GM19467 (cell line): ENCODE measurements at regions not wholly inside any gene's neighbourhood (a gene's known extent, or its start where the extent isn't known, plus 50 kb on each side); places are given as distances from the start of the nearest gene placed in this dataset.
"Not testable (repeated sequence)": the region's sequence is repeated elsewhere in the genome, so short reads cannot be mapped to it uniquely, and the experiment has no call there.

Experiments used
- ATAC-seq: cut with Tn5 transposase; IDR thresholded peaks from one replicate; pipeline ENCODE4 v1.9.1; 2021; ENCODE audit warnings: mild to moderate bottlenecking, moderate library complexity; ENCODE audit not compliant: unreplicated experiment

GRCh38 chr11:56883371-56883987 is 105.2 kb upstream of the OR5AK2 start:
- no peak for ATAC-seq

DNA sequence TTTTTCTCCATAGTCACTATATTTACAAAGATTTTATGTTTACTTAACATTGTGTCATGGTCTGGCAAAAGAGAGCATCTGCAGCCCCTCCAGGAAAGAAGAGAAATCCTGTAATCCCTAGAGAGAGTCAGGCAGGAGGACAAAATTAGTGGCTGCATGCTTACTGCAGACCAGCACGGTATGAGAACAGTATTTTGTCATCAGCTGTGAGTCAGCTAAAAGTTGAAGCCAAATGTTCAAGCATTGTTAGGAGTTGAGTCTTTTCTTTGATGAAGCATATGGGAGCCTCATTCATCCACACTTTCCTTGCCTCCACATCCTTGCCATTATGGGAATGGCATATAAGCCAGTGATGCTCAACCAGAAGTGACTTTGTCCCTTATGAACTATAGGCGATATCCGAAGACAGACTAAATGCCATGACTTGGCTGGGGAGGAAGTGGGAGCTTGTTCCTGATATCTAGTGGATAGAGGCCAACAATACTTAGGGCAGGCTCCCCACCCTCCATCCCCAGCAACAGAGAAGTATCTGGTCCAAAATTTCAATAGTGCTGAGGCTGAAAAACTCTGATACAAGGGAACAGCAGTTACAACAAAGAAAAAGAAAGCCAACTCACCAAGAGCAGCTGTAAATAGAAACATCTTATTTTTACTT is 112.0 kb upstream of the OR5AK2 start:
- ATAC-seq, result no peak

GRCh38 chr11:56855217-56855616 is 106.7 kb upstream of the OR9G4 start:
- ATAC-seq, result no peak

DNA sequence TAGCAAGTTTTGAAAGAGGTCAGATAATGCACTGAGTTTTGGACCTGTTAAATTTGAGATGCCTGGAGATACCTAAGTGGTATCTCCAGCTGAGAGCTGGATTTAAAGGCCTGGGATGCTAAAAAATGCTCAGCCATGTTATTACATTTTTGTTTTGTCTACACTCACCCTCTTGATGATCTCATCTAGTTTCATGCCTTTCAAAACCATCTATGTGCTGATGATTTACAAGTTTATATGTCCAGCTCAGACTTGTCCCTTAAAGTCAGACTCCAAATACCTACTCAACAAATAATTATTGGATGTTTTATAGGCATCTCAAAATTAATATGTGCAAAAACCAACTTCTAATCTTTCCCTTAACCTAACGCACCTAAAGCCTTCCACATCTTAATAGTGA is 103.6 kb upstream of the OR9G4 start:
- ATAC-seq, result no peak

GRCh38 chr11:56849852-56850251 is 101.4 kb upstream of the OR9G4 start:
- no peak for ATAC-seq

- ATAC-seq, result no peak
Observed at GRCh38 chr11:56849250-56849649, 100.8 kb upstream of the OR9G4 start.

DNA sequence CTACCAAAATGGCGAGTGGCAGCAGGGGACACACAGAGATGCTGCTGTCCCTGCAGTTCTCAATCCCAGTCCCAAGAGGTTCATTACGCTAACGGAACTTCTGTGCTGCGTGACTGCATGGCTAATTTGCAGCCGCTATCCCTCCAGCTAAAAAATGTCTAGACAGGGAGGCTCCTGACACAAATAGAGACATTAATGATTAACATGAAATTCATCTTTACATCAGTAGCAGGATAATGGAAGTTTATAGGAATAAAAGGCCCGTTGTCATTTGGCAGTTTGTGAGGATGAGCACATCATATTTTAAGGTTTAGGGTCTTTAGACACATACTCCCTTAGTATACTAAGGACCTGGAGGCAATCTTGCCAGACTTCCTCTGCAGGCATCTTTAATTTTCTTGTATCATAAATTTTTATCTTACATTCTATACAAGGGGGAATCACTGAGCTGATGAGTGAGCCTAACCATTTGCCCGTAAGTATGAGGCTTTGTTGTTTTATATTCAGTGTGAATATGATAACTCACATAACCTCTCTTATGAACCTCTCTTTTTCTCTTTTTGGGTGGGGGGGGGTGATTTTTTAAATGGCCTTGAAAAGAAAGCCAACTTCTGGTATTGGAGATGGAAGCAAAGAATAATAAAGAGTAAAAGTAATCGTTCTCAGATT is 99.8 kb upstream of the OR9G4 start:
- ATAC-seq, result no peak

- ATAC-seq, result no peak
Observed at GRCh38 chr11:56846631-56847576, 98.4 kb upstream of the OR9G4 start.

- ATAC-seq, result no peak
Observed at GRCh38 chr11:56845121-56845732, 96.7 kb upstream of the OR9G4 start.

DNA sequence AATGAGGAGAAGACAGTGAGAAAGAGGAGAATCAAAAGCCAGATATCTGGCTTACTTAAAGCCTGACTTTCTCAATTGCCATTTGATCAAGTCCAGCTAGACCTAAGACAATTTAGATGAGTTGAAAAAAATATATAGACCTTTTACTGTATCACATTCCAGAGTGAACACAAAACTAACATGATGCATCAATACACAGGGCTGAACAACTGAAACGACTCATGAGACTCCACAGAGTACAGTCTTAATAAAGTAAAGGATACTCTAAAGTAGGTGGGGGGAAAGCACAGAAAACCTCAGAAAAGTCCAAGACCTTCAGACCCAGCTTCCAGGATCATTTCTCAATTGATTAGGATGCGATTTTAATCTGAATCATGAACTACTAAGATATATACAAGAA is 95.3 kb upstream of the OR9G4 start:
- ATAC-seq, result no peak

GRCh38 chr11:56842814-56843794 is 94.6 kb upstream of the OR9G4 start:
- no peak for ATAC-seq

DNA sequence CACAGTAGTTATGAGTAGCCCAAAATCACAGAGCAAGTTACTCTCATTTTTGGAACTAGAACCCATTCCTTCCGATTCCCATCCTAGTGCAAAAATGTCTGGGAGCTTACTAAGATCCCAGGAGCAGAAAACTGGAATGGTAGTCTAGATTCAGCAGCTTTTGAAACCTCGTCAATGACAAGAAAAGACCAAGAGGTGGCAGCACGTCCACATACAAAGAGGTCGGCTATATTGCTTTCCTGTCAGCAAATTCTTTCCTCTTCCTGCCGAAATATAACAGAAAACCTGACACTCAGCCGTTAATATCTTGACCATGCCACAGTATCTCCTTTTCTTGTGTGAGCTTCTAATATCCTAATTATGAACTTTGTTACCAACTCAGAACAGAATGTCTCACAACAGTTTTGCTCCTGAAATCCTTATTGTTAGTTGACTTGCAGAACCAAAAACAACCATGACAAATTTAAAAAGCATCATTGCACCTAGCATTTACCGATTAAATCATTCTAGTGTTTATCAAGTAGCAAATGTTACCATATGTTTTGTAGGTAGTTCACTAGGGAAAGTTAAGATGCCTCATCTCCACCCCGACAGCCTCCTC is 92.8 kb upstream of the OR9G4 start:
- no peak for ATAC-seq

DNA sequence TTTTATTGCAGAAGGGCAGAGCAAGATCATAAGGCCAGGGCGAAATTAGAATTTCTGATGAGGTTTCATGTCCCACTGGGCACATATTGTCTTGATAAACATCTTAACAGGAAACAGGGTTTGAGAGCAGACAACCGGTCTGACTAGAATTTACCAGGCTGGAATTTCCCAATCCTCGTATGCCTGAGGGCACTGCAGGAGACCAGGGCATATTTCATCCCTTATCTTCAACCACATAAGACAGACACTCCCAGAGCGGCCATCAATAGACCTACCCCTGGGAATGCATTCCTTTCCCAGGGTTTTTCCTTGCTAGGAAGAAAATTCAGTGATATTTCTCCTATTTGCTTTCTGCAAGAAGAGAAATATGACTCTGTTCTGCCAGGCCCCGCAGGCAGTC is 78.9 kb upstream of the OR9G4 start:
- ATAC-seq, result not testable (repeated sequence)

- no peak for ATAC-seq
Observed at GRCh38 chr11:56819916-56820315, 71.4 kb upstream of the OR9G4 start.

DNA sequence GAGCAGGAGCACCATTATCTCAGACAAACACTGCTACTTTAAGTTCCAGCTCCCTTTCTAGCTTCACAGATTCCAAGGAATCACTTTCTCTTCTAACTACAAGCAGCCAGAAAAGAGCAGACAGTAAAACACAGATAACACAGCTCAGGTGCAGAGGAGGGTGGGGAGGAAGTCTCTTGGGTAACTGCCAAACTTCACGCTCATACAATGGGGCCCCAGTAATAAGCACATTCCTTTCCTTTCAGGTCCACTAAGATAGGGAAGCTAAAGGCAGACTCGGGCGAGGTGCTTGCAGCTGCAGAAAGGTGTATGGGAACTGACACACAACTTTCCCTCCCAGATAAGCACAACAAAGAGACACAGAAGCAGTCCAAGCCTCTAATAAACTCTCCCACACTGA is 69.2 kb upstream of the OR9G4 start:
- no peak for ATAC-seq

- ATAC-seq, result no peak
Observed at GRCh38 chr11:56816259-56816658, 67.8 kb upstream of the OR9G4 start.

- no peak for ATAC-seq
Observed at GRCh38 chr11:56808326-56808725, 59.8 kb upstream of the OR9G4 start.

DNA sequence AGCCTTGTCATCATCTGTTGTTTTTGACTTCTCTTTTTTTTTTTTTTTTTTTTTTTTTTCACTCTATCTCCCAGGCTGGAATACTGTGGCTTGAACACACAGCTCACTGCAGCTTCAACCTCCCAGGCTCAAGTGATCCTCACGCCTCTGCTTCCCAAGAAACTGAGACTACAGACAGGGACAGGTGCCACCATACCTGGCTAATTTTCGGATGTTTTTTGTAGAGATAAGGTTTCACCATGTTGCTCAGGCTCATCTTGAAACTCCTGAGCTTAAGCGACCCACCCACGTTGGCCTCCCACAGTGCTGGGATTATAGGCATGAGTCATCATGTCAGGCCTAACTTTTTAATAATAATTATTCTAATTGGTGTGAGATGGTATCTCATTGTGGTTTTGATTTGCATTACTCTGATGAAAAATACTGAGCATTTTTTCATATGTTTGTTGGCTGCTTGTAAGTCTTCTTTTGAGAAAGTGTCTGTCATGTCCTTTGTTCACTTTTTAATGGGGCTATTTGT is 51.3 kb upstream of the OR9G4 start:
- no peak for ATAC-seq
